ENCODE measurements at regions not wholly inside any gene's neighbourhood (a gene's known extent, or its start where the extent isn't known, plus 50 kb on each side); places are given as distances from the start of the nearest gene placed in this dataset.
A peak's percentile ranks its signal among the peaks of the same experiment; 100 is the strongest.

- H3K9me3 Mint-ChIP-seq, result no peaks in the 10 kb centered on the region
- H3K4me3 Mint-ChIP-seq, result no peak overlapping the region
- peaks cover 5 to 7% of the 10 kb centered on the region in 2 donors for H3K4me1 Mint-ChIP-seq (ENCODE audit: low read depth in 2 of 2)
- no peak overlapping the region for H3K27ac Mint-ChIP-seq
- no peaks in the 10 kb centered on the region for H3K36me3 Mint-ChIP-seq
- ATAC-seq (no peak), DNase-seq (ENCODE audit: low spot score) (no peak)
- peaks cover 9 to 34% of the 10 kb centered on the region in 2 donors for H3K27me3 Mint-ChIP-seq
These were observed 51.9 kb upstream of the PRRC2C start for GRCh38 chr1:171433451-171433850.

DNA sequence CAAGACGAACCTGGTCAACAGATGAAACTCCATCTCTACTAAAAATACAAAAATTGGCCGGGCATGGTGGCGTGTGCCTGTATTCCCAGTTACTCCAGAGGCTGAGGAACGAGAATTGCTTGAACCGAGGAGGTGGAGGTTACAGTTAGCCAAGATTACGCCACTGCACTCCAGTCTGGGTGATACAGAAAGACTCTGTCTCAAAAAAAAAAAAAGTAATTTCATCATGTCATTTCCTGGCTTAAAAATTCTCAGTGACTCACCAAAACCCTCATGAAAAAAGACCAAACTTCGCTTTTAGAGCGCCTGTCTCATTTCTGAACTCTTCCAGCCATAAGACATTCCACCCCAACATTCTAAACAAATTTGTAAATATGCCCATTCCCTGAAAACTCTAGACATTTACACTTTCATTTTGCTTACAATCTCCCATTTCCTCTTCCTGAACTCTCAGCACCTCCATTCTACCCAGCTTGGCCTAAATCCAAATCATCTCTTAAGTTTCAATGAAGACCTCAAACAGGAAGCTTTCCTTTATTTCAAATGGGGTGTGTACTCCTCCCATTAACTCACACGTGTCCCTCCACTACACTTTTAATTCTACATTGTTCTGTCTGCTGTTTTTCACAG is 50.5 kb upstream of the PRRC2C start:
- DNase-seq (ENCODE audit: low spot score) (no peak), ATAC-seq (peak in 1 of 2 donors; percentile 50)
- no peaks in the 10 kb centered on the region for H3K36me3 Mint-ChIP-seq
- no peaks in the 10 kb centered on the region for H3K9me3 Mint-ChIP-seq
- peaks cover 5 to 7% of the 10 kb centered on the region in 2 donors for H3K4me1 Mint-ChIP-seq (ENCODE audit: low read depth in 2 of 2)
- peaks cover 6 to 25% of the 10 kb centered on the region in 2 donors for H3K27me3 Mint-ChIP-seq
- peak overlapping the region; percentile 38 for H3K4me3 Mint-ChIP-seq
- H3K27ac Mint-ChIP-seq, result peak overlapping the region; percentile 38 to 72
